Astrocyte (in vitro differentiated cells and primary cell): ENCODE measurements at regions not wholly inside any gene's neighbourhood (a gene's known extent, or its start where the extent isn't known, plus 50 kb on each side); places are given as distances from the start of the nearest gene placed in this dataset.

ENCODE experiments used
- DNase-seq: peaks from one replicate; pipeline ENCODE4 v3.0.0-alpha.2; 2010; ENCODE audit warnings: low read depth
- FAIRE-seq: peaks from 2 replicates; lab custom pipeline; 2011; peaks lifted over from hg19 to GRCh38; lab: Jason Lieb, UNC
- H2AFZ ChIP-seq: 2 replicates; pipeline ENCODE4 v1.6.0; 2012; ENCODE audit warnings: low read depth, low read length, inconsistent platforms
- H3K27ac ChIP-seq: 2 replicates; pipeline ENCODE4 v1.5.1; 2011; ENCODE audit warnings: low read depth, low read length, inconsistent platforms
- H3K27me3 ChIP-seq: 2 replicates; pipeline ENCODE4 v1.6.0; 2011; ENCODE audit warnings: low read length, inconsistent platforms; ENCODE audit not compliant: insufficient read depth
- H3K36me3 ChIP-seq: 2 replicates; pipeline ENCODE4 v1.5.1; 2011; ENCODE audit warnings: low read length, inconsistent platforms; ENCODE audit not compliant: insufficient read depth
- H3K4me1 ChIP-seq: 2 replicates; pipeline ENCODE4 v1.5.1; 2011; ENCODE audit warnings: low read length, inconsistent platforms; ENCODE audit not compliant: insufficient read depth
- H3K4me2 ChIP-seq: 2 replicates; pipeline ENCODE4 v1.6.0; 2012; ENCODE audit warnings: low read length, inconsistent platforms
- H3K4me3 ChIP-seq: 2 replicates; pipeline ENCODE4 v1.5.1; 2011; ENCODE audit warnings: low read depth, mild to moderate bottlenecking, low read length, inconsistent platforms; ENCODE audit not compliant: insufficient read depth
- H3K79me2 ChIP-seq: 2 replicates; pipeline ENCODE4 v1.6.0; 2012; ENCODE audit warnings: mild to moderate bottlenecking, low read length, inconsistent platforms; ENCODE audit not compliant: insufficient read depth
- H3K9ac ChIP-seq: 2 replicates; pipeline ENCODE4 v1.6.0; 2012; ENCODE audit warnings: mild to moderate bottlenecking, low read length, inconsistent platforms
- H3K9me3 ChIP-seq: 2 replicates; pipeline ENCODE4 v1.5.1; 2012; ENCODE audit warnings: low read depth, mild to moderate bottlenecking, low read length, inconsistent platforms; ENCODE audit not compliant: insufficient read depth
- H4K20me1 ChIP-seq: 2 replicates; pipeline ENCODE4 v1.6.0; 2012; ENCODE audit warnings: low read length, inconsistent platforms; ENCODE audit not compliant: insufficient read depth
- H3K27ac Mint-ChIP-seq: one replicate; pipeline ENCODE4 v1.8.0; 2021; ENCODE audit warnings: mild to moderate bottlenecking, mixed read lengths; ENCODE audit not compliant: unreplicated experiment
- H3K27me3 Mint-ChIP-seq: one replicate; pipeline ENCODE4 v1.8.0; 2021; ENCODE audit warnings: low read depth, mixed read lengths; ENCODE audit not compliant: unreplicated experiment
- H3K36me3 Mint-ChIP-seq: one replicate; pipeline ENCODE4 v1.8.0; 2021; ENCODE audit warnings: low read depth, mixed read lengths; ENCODE audit not compliant: unreplicated experiment
- H3K4me1 Mint-ChIP-seq: one replicate; pipeline ENCODE4 v1.8.0; 2021; ENCODE audit warnings: low read depth, mixed read lengths; ENCODE audit not compliant: unreplicated experiment
- H3K4me3 Mint-ChIP-seq: one replicate; pipeline ENCODE4 v1.8.0; 2021; ENCODE audit warnings: mild to moderate bottlenecking, moderate library complexity, mixed read lengths; ENCODE audit not compliant: unreplicated experiment
- H3K9me3 Mint-ChIP-seq: one replicate; pipeline ENCODE4 v1.8.0; 2021; ENCODE audit warnings: mild to moderate bottlenecking, mixed read lengths; ENCODE audit not compliant: unreplicated experiment
- CTCF ChIP-seq: IDR thresholded peaks from 2 replicates; pipeline ENCODE4 v1.5.1; 2011; ENCODE audit warnings: low read depth, mild to moderate bottlenecking, inconsistent platforms, low read length, moderate library complexity; ENCODE audit not compliant: insufficient read depth
- EZH2 ChIP-seq: IDR thresholded peaks from 2 replicates; pipeline ENCODE4 v1.6.1; 2012; ENCODE audit warnings: mild to moderate bottlenecking, low read length, inconsistent platforms; ENCODE audit not compliant: insufficient read depth

DNA sequence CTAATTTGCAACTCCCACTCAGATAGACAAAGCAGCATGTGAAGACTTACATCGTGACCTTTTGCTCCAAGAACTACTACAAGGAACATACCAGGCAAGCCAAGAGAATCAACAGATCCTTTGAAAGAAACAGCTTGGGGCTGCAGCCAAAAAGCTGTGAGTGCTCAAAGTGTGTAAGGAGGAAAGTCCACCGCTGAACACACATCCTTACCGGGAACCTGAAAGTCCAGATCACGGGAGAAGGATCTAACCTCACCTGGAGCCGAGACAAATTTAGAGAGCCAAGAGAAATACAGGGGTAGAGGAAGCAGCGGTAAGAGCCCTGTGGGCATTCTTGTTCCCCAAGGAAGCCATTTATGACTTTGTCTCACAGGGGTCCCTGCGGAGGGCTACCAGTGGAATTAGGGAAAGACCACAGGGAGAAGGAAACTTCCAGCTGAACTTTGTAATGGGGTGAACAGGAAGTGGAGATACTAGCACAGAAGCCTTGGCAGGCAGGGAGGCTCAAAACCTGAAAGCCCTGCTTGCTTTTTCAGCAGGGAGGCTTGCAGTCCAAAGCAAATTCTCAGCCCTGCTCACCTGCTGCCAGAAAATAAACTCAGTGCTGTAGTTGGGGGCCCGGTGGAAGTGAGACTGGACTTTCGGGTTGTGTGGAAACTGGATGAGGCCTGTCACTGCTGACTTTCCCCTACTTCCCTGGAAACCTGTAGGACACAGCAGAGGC lies 350.2 kb downstream of the DTWD2 start:
- Histone ChIP-seq H3K4me3 (no peak overlapping the region), H3K4me2 (no peak overlapping the region), H3K79me2 (no peaks in the 10 kb centered on the region), H3K27ac (no peak overlapping the region), H3K4me1 (no peaks in the 10 kb centered on the region), H3K9ac (no peak overlapping the region), H4K20me1 (no peaks in the 10 kb centered on the region), H2AFZ (no peak overlapping the region), H3K9me3 (no peaks in the 10 kb centered on the region), H3K27me3 (no peaks in the 10 kb centered on the region), H3K36me3 (no peaks in the 10 kb centered on the region)
- H3K27ac Mint-ChIP-seq, result no peak overlapping the region
- H3K27me3 Mint-ChIP-seq, result no peaks in the 10 kb centered on the region
- FAIRE-seq (no peak), DNase-seq (no peak)
- H3K9me3 Mint-ChIP-seq, result peaks cover 16% of the 10 kb centered on the region
- no peaks in the 10 kb centered on the region for H3K4me1 Mint-ChIP-seq
- TF ChIP-seq CTCF, result no peak
- no peak for TF ChIP-seq EZH2
- H3K36me3 Mint-ChIP-seq, result peaks cover 2% of the 10 kb centered on the region
- H3K4me3 Mint-ChIP-seq, result no peak overlapping the region

DNA sequence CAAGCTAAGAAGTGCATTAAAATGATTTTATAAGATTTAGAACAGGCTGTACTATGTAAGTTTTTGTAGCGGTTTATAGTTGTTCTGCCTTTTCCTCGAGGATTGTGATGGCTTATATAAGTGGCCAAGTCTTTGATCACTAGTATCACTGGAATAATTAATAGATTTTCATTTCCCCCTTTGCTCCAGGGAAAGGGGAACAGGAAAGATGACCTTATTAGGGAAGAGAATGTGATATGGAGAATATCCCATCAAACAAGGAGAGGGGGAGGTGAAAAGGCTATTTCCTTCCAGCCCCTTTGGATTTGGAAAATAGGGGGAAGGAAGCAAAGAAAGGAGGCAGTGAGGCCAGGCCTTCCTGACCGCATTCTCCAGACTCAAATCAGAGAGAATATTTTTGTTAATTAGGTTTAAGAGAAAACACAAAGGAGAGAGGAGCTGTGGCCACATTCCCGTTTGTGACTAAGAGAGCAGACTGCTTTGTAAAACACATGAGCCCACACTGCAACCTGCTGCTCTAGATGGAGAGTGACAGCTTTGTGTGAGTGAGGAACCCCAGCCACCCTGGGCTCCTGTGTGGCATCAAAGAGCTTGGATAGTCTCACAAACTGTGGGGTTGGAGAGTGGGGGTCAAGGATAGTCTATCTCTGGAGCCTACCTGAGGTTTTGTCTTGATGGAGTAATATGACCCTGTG lies 359.5 kb downstream of the DTWD2 start:
- peak overlapping the region; percentile 60 for H3K27ac Mint-ChIP-seq
- no peak overlapping the region for H2AFZ ChIP-seq

More for the DNA sequence above, 359.5 kb downstream of the DTWD2 start:
- DNase-seq, result no peak
- Histone ChIP-seq H3K27me3 (no peaks in the 10 kb centered on the region), H3K79me2 (no peaks in the 10 kb centered on the region), H3K27ac (no peak overlapping the region), H3K9ac (no peak overlapping the region), H3K4me3 (no peak overlapping the region), H3K36me3 (no peaks in the 10 kb centered on the region), H3K4me2 (no peak overlapping the region), H3K4me1 (no peaks in the 10 kb centered on the region), H4K20me1 (no peaks in the 10 kb centered on the region), H3K9me3 (no peaks in the 10 kb centered on the region)
- Mint-ChIP-seq H3K36me3 (no peaks in the 10 kb centered on the region), H3K4me1 (peaks cover 7% of the 10 kb centered on the region), H3K4me3 (no peak overlapping the region), H3K27me3 (no peaks in the 10 kb centered on the region), H3K9me3 (no peaks in the 10 kb centered on the region)
- TF ChIP-seq EZH2 (no peak), CTCF (no peak)
- no peak for FAIRE-seq
